Islet precursor cell (in vitro differentiated cells): ENCODE measurements at regions not wholly inside any gene's neighbourhood (a gene's known extent, or its start where the extent isn't known, plus 50 kb on each side); places are given as distances from the start of the nearest gene placed in this dataset.
"Not testable (repeated sequence)": the region's sequence is repeated elsewhere in the genome, so short reads cannot be mapped to it uniquely, and the experiment has no call there.

Source experiments
- DNase-seq: peaks from one replicate; pipeline ENCODE4 v3.0.0-alpha.2; 2018

DNA sequence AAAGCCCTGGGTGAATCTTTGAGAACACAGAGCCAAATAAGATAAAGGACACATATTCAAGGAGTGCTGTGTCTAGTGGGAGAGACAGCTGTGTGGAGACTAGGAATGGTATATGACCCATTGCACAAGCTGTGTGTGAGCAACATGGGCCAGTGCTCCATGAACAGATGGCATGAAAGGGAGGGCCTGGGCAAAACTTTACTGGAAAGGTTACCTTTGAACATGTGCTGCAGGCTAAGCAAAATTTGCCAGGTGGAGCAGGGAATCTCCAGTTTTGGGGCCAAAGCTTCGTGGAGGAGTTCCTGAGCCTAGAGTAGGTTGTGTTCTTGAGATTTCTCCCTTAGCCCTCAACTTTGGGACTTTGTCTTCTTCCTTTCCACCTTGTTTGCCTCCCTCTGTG is 446.1 kb upstream of the PROX1 start:
- no peak for DNase-seq

DNA sequence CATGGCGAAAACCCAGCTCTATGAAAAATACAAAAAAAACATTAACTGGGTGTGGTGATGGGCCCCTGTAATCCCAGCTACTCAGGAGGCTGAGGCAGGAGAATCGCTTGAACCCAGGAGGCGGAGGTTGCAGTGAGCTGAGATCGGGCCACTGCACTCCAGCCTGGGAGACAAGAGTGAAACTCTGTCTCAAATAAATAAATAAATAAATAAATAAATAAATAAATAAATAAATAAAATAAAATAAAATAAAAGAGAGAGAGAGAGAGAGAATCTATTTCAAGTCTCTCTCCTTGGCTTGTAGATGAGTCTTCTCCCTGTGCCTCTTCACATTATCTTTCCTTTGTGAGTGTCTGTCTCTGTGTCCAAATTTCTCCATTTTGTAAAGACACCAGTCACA is 442.6 kb upstream of the PROX1 start:
- DNase-seq = not testable (repeated sequence)

DNA sequence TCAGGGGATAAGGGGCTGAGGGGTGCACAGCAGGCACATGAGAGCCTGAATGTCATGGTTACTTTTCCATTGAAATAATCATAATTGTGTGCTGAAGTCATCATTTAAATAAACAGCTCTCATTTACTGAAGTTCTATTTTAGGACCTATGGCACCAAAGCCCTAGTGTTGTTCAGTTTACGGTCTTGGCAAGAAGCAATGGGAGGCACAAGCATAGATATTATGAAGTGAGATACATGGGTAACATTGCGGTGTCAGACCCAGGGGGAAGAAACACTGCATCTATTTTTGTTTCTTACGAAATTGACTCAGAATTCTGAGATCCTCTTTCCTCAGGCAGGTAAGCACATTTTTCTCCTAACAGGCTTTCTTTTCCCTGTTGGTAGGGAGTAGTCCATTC is 437.8 kb upstream of the PROX1 start:
- DNase-seq = no peak

DNA sequence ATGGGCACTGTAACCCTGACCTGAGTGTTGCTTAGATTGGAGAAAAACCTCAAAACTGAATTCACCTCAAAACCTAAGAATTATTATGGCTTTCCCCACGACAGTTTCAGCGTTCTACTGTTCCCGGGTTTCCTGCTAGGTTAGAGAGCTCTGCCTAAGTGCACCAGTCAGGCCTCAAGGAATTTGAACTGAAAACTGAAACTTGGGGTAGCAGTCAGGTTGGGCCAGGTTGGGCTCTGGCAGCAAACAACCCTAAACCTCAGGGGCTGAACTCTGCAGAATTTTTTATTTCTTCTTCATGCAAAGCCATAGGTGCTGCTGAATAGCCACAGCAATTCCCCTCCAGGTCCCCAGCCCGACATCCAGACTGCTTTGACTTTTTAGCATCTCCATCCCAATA is 437.0 kb upstream of the PROX1 start:
- no peak for DNase-seq

DNA sequence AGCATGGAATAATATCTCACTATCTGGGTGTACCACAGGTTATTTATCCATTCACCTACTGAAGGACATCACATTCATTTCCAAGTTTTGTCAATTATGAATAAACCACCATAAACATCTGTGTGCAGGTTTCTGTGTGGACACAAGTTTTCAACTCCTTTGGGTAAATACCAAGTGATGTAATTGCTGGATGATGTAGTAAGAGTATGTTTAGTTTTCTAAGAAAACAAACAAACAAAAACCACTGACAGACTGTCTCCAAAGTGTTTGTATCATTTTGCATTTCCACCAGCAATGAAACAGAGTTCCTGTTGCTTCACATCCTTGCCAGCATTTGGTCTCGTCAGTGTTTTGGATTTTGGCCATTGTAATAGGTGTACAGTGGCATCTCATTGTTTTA is 435.7 kb upstream of the PROX1 start:
- DNase-seq = no peak

DNA sequence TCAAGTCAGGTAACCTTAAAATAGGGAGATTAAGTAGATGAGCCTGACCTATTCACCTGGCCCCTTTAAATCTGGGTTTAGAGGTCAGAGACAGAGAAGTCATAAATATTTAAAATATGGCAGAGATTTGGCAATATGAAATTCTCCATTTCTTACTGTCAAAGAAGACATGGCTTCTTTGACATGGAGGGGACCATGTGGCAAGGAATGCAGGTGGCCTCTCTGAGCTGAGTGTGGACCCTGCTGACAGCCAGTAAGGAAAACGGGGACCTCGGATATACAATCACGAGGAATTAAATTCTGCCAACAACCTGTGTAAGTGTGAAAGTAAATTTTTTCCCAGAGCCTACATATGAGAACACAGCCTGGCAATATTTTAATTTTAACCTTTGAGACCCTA is 427.5 kb upstream of the PROX1 start:
- no peak for DNase-seq

DNA sequence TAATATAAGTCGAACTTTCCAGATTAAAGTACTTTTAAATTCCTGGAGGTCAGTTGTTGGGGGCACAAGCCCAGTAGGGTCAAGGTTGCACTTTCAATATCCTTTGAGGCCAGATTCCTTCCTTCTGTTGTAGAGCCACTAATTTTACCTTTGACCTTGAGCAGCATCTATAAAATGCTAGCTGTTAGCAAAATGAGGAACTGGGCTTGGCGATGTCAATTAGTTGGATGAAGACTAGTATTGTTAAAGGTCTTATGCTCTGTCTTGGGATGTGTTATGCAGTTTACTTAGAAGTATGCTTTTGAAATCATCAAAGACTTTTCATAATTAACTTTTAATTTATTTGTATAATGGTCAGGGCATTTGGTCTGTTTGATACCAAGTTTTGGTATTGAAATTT is 425.9 kb upstream of the PROX1 start:
- DNase-seq = no peak

DNA sequence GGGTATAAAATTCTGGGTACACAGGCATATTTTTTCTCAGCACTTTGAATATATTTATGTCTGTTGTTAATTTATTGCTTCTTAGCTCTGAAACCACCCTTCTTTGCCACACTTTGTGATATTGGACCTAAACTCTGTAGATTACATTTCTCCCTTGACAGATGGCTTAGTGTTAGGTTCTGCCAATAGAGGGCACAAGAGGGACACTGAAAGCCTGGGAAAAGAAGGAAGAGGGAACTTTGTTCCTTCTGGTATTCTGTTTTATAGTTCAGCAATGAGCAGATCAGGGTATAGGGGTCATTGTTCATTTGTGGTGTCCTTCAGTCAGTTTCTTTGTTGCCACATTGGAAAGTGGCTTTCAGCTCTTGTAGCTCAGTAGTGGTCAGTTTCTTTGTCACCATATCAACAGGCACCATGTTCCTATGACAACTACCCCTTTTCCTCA is 423.5 kb upstream of the PROX1 start:
- DNase-seq = no peak

DNA sequence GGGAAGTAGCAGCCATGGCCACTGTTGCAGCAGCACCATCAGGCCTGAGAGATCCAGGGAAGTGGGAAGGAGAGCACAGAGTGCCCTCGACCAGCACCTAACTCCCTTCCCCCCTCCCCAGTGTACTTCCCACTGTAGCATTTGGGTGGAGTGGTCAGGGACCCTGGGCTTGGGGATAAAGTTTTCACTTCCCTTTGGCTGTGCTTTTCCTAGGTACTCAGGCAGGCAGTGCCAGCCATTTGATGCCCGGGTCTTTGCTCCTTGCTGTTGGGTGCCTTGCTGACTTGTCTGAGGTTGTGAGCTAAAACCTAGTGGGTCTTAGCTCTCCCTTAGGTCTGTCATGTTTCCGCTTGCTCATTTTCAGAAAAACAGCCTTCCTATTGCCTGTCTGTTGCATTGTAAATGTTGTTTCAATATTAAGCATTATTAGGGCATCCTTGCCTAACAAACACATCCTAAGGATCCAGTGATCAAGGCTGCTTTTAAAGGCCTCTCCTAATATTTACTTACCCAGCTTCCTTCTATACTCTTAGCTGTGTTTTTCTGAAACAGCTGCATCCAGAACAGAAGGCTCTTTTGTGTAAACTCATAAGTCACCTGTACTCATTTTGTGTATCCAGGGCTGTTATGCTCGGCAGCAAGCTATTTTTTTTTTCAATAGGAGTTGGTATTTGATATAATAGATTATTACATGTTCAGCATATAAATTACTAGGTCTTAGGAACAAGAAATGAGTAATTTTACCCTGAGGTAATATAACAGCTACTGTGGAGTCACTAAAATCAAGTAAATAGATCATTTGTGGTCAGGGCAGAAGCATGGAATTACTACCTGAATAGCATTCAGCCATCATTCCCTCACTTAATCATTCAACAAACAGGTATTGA is 418.6 kb upstream of the PROX1 start:
- DNase-seq = no peak

DNA sequence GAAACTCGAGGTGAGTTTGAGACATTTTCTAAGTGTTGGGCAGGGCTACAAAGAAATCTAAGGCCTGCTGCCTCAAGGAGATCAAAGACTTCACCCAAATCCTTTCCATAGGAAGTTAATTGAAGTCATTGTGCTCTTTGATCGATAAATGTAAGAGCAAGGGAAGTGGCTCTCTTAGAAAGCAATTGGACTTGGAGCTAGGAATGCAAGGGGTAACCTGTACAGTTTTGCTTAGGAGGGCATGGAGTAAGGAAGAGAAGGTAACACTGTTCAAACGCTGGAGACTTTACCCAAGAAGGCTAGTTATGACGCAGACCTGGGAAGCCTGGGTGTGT is 418.0 kb upstream of the PROX1 start:
- DNase-seq = no peak

DNA sequence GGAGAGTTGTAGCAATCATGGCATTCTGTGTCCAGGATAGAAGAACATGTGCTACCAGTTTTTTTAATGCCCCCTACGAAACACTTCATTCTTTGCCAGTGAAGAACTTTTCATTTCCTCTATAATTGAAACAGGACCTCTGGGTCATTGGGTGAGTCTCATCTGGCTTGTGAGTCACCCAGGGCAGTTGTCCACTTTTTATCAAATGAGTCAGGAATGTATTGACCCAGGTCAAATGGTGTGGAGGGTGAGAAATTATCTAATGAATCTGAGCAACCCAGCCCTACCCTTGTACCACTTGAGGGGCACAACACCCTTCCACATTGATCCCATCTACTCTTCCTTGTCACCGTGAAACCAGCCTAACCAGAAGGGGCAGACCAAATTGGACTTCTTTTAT is 417.3 kb upstream of the PROX1 start:
- no peak for DNase-seq

DNA sequence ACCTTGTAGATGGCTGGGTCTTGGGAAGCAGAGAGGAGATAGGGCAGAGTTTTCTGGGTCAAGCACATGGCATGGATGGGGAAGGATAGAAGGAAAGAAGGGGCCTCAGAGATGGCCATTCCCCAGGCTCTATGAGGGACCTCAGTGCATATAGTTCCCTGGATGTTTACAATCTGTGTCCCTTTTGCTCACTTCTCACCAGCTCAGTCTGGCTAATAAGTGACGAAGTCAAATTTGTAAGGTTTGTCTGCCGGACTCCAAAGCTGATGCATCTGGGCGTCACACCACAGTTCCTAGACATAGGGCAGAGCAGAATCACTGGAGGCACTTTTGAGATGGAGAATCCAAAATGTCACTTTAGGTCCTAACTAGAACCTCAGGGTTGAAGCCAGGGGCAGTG is 416.4 kb upstream of the PROX1 start:
- DNase-seq = no peak

DNA sequence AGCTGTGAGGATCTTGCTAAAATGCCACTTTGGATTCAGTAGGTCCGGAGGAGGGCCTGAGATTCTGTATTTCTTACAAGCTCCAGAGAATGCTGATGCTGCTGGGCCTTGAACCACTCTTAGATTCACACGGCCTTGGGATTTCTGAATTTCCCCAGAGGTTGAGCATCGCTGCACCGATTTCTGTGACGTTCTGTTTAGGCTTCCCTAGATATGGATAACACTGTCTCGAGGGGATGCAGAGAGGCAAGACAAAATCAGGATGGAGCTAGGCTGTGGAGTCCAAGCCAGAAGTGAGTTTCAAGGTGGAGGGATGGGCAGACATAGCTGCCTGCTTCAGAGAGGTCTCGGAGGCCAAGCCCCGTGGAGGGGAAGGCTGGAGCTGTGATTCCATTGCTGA is 415.9 kb upstream of the PROX1 start:
- DNase-seq = no peak

DNA sequence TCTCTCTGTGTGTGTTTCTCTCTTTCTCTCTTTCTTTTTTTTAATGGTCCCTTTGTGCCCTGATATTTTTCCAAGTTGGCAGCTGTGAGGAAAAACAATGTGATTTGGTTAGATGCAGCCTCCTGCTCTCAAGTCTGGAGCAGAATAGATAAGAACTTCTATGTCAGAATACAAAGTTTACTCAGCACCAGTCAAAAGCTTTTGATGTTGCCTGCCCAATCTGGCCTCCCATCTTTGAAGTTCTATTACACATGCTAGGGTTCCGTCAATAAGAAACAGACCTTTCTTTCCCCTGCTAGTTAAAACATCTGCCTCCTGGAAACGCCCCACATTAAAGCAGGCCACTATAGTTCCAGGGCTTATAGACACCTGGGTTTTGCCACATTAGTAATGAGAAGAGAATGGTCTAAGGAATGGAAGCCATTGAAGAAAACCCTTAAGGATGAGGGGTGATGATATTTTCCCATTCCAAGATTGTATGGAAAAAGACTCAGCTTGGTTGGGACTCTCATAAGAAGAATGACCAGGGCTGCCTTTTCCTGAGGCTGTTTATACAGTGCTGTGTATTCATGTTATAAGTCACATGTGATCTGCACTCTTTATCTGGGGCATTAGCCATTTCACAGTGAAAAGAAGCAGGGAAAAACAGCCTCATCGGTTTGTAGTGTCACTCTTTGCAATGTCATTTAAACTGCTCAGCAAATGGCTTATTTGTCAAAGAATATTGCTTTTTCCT is 414.7 kb upstream of the PROX1 start:
- DNase-seq = no peak

DNA sequence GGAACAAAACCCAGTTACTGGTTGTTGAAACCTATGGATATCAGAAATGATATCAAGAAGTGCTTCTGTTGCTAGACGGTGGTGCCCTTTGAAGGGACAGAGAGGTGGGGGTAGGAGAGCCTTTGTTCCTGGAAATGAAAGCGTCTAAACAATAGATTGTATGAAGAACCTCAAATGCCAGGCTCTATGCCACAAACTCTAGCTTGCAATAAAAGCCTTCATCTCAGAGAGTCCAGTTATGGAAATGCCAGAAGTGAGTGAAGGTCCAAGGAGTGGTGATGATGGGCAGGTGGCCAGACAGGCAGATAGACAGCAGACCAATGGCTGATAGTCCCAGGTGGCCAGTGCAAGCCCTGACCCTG is 414.1 kb upstream of the PROX1 start:
- DNase-seq = no peak

DNA sequence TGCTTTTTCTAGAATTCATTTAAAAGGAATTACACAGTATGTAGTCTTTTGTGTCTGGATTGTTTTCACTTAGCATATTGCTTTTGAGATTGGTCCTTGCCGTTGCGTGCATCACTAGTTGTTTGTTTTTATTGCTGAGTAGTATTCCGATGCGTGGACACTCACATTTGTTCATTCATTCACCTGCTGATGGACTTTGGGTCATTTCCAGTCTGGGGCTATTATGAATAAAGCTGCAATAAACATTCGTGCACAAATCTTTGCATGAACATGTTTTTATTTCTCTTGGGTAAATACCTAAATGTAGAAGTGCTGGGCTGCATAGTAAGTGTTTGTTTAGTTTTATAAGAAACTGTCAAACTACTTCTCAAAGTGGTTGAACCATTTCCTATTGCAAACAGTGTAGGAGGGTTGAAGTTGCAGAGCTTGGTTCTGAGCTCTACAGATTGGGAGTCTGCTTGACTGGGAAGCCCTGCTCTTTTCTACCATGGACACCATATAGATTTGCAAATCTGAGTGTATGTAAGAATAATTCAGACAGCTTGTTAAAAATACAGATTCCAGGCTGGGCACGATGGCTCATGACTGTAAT is 404.7 kb upstream of the PROX1 start:
- no peak for DNase-seq

DNA sequence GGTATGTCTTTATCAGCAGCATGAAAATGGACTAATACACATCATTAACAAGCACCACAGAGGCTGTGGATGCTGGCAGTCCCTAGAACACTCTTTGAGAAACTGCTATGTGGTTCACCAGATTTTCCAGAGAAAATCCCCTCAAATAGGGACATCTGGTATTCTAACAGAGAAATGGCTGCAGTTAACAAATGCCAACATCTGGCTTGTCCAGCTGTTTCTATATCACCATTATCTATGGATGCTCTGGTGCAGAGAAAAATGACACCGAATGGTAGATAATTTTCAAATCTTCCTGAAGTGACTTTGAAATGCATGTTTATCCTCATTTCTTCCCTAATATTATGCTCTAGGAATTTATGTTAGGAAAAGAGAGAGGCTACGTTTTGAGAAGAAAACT is 403.5 kb upstream of the PROX1 start:
- no peak for DNase-seq

DNA sequence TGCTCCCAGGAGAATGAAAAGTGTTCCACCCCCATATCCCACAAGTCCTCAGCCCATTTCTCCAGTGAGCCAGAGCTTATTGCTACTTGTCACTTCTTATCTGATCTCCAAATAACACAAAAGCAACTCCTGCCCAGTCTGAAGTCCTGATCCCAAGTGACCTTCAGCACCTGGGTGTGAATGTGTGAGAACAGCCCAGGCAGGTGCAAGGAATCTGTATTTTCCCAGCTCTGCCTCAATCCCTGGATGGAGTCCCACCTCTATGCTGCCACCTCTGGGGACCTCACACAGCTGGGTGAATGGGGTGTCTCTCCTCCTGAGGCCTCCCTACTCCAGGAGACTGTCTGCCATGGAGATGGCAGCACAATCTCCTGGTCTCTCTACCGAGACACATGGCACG is 402.4 kb upstream of the PROX1 start:
- DNase-seq = no peak

DNA sequence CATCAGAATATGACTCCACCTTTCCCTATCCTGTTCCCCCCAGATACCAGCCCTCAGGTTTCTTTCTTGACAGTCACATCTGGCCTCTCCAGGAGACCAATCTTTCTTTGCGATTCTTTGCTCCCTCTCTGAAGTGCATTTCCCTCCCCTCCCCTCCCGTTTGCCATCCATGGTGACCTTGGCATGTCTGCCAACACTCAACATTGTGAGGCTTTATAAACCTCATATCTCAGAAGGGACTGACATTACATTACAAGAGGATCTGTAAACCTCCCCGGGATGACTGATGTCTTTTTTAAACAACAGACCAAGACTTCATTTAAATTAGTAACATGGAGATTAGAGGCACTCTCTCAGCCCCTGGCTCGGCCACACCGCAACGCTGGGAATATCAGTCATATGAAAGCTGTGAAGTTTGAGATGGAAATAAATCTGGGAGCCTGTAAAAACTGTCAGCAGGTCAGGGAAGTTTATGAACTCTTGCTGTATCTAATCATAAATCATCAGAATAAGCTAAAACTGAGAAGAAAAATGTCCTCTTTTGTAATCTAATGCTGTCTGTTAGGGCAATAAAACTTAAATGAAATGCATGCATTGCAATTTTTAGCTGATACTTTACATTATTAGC is 401.7 kb upstream of the PROX1 start:
- DNase-seq = no peak

DNA sequence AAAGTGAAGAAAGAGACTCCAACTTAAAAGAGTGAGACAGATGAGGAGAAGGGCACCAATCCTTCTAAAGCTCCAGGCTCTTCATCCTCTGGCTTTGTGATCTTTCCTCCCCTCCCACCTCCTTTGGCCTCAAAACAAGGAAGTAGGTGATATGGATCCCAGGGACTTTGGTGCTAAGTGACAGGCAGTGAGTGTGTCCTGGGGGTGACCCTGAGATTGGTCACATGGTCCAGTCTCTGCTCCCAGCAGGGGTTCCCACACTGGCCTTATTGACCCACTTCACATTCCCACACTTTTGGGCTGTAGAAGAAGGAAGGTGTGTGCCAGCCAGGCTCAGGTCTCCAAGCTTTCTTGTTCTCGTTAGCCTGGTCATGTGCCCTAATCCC is 401.2 kb upstream of the PROX1 start:
- DNase-seq = no peak

DNA sequence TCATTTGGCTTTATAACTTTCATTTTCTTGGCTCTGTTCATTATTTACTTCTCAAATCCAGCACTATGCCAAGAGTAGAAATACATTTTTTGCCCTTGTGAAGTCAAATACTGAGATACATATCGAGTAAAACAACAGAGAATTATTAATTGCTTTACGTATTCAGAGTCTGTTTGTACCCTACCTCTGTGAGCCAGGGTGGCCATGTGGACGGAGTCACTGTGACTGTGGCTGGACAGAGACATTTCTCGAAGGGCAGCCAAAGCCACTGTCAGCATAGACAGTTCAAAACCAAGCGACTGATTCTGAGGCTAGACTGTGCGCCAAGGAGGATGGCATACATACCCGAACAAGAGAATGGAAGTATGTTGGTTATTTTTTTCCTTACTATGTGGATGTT is 391.0 kb upstream of the PROX1 start:
- no peak for DNase-seq

DNA sequence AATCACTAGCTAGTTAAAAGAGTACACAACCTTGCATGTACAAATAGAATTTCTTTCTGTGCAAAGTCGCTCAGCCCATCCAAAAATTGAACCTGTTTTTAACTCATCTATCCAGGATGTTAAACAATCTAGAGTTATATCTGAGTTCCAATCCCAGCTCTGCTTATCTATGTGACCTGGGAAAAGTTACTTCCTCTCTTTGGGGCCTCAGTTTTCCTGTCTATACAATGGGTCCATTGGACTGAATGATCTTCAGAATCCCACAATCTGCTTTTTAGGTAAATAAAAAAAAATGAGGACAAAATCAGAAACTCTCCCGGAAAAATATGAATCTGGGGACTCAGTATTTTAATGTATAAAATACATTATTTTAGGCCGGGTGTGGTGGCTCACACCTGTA is 389.5 kb upstream of the PROX1 start:
- DNase-seq = no peak

DNA sequence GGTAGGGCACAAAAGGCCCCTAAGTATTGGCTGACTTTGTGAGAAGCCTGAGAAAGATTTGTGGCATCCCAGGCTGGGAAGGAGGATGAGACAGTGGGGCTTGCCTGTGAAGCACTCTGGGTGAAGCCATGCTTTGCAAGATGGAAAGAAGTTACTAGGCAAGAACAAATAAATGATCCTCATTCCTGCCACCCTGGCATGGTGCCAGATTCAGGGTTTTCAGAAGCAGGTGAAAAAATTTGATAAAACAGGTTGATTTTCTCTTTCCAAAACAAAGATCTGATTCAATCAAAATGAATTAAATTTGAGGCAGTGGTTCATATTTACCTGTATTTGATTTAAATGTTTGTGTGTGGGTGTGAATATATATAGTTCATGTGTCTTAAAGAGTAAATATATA is 386.9 kb upstream of the PROX1 start:
- DNase-seq = no peak

DNA sequence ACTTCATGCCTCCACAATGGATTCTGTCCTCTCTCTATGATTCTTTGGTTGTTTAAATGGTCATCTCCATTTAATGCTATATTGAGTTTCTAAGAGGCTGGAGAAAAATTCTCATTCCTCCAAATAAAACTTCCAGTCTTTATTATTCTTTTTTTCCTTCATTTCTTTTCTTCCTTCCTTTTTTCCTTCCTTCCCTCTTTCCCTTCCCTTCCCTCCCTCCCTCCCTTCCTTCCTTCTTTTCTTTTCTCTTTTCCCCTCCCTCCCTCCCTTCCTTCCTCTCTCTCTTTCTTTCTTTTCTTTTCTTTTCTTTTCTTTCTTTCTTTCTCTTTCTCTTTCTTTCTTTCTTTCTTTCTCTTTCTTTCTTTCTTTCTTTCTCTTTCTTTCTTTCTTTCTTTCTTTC is 386.1 kb upstream of the PROX1 start:
- DNase-seq = not testable (repeated sequence)
